ENCODE measurements at regions not wholly inside any gene's neighbourhood (a gene's known extent, or its start where the extent isn't known, plus 50 kb on each side); places are given as distances from the start of the nearest gene placed in this dataset.

DNA sequence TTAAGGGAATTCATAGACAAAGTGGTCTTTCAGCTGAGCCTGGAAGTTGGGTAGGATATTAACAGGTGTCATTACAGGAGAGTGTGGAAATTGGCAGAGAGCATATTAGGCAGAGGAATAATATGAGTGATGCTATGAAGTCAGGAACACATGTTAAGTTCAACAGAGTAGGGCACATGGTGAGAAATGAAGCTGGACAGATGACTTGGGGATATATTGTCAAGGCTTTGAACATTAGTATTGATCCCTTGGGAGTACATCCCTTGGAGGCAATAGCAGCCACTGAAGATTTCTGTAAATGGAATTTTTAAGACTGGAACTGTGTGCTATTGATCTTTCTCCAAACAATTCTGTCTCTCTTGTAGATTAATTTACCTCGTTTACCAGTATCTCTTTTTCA, 170.7 kb downstream of the SCG2 start:
- DNase-seq (ENCODE audit: low read depth in 2 of 2), result no peak

DNA sequence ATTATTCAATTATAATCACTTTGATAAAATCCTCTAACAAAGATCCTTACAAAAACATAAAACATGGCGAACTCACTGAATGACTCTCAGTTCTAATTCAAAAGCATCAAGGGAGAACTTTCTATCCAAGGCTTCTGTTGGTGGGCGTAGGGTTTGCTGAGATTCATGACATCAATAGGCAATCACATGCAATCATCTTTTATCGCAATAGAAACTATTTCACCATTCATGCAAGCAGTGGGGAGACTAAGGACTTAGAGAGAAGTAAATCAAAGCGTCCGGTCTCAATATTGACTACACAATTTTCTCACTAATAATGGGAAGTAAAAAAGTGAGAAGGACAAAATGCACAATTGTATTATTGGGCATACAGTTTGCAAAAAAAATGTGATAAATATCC, 168.7 kb downstream of the SCG2 start:
- H3K4me1 ChIP-seq (ENCODE audit: control insufficient read depth, extremely low read depth, insufficient read depth, low read length), result no peaks in the 10 kb centered on the region
- no peaks in the 10 kb centered on the region for H4K20me1 ChIP-seq (ENCODE audit: control insufficient read depth, extremely low read depth, insufficient read depth, low read length)
- no peaks in the 10 kb centered on the region for H3K36me3 ChIP-seq (ENCODE audit: control insufficient read depth, insufficient read depth, low read length)

More for the DNA sequence above, 170.7 kb downstream of the SCG2 start:
- no peaks in the 10 kb centered on the region for H4K20me1 ChIP-seq (ENCODE audit: control insufficient read depth, extremely low read depth, insufficient read depth, low read length)
- H3K9ac ChIP-seq (ENCODE audit: insufficient read depth, low read length), result no peak overlapping the region
- no peaks in the 10 kb centered on the region for H3K79me2 ChIP-seq (ENCODE audit: control insufficient read depth, insufficient read depth, low read length)
- no peak overlapping the region for H2AFZ ChIP-seq (ENCODE audit: low read length)
- H3K4me3 ChIP-seq (replicated peaks in 1 of 4; ENCODE audit: control extremely low read depth in 1 of 4, insufficient read depth in 1 of 4, low read depth in 3 of 4, low read length in 4 of 4), result no peak overlapping the region
- H3K36me3 ChIP-seq (ENCODE audit: control insufficient read depth, insufficient read depth, low read length), result no peaks in the 10 kb centered on the region
- no peak overlapping the region for H3K4me2 ChIP-seq (ENCODE audit: extremely low read depth, insufficient read depth, low read length)
- H3K27me3 ChIP-seq (ENCODE audit: control insufficient read depth, insufficient read depth, low read length), result no peaks in the 10 kb centered on the region
- H3K27ac ChIP-seq (ENCODE audit: insufficient read depth, low read length), result no peak overlapping the region
- H3K4me1 ChIP-seq (ENCODE audit: control insufficient read depth, extremely low read depth, insufficient read depth, low read length), result no peaks in the 10 kb centered on the region
- TF ChIP-seq, protein P1, sequence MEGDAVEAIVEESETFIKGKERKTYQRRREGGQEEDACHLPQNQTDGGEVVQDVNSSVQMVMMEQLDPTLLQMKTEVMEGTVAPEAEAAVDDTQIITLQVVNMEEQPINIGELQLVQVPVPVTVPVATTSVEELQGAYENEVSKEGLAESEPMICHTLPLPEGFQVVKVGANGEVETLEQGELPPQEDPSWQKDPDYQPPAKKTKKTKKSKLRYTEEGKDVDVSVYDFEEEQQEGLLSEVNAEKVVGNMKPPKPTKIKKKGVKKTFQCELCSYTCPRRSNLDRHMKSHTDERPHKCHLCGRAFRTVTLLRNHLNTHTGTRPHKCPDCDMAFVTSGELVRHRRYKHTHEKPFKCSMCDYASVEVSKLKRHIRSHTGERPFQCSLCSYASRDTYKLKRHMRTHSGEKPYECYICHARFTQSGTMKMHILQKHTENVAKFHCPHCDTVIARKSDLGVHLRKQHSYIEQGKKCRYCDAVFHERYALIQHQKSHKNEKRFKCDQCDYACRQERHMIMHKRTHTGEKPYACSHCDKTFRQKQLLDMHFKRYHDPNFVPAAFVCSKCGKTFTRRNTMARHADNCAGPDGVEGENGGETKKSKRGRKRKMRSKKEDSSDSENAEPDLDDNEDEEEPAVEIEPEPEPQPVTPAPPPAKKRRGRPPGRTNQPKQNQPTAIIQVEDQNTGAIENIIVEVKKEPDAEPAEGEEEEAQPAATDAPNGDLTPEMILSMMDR (conservative IDR thresholded peaks at IDR 0.05 in 1 of 2, IDR thresholded peaks at IDR 0.05 in 1 of 2; ENCODE audit: low read depth in 1 of 2, low read length in 2 of 2), result no peak
- no peak for TF ChIP-seq EZH2 (IDR thresholded peaks at IDR 0.05; ENCODE audit: low read length, missing control alignments)
- H3K9me3 ChIP-seq (ENCODE audit: control insufficient read depth, insufficient read depth, low read depth, low read length), result no peaks in the 10 kb centered on the region

DNA sequence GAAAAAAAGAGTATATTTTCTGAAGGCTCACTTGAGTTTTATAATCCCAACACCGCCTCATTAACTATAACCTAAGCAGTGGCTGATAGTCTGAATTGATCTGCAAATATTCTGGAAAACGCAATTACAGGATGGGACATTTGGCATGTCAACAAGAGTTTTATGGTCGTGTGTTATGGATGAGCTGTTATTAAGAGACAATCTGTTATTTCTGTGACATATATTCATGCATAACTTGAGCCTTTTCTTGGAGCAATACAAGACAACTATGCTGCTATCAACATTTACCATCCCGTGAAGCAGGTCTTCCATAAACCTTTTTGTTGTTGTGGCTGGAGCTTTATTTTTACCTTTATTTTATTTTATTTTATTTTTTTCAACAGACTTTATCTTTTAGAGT, 164.4 kb downstream of the SCG2 start:
- Histone ChIP-seq H3K9ac (ENCODE audit: insufficient read depth, low read length) (no peak overlapping the region), H4K20me1 (ENCODE audit: control insufficient read depth, extremely low read depth, insufficient read depth, low read length) (no peaks in the 10 kb centered on the region), H3K27me3 (ENCODE audit: control insufficient read depth, insufficient read depth, low read length) (no peaks in the 10 kb centered on the region), H3K4me3 (replicated peaks in 1 of 4; ENCODE audit: control extremely low read depth in 1 of 4, insufficient read depth in 1 of 4, low read depth in 3 of 4, low read length in 4 of 4) (no peak overlapping the region), H3K9me3 (ENCODE audit: control insufficient read depth, insufficient read depth, low read depth, low read length) (no peaks in the 10 kb centered on the region), H3K4me1 (ENCODE audit: control insufficient read depth, extremely low read depth, insufficient read depth, low read length) (no peaks in the 10 kb centered on the region), H3K27ac (ENCODE audit: insufficient read depth, low read length) (no peak overlapping the region), H2AFZ (ENCODE audit: low read length) (no peak overlapping the region), H3K4me2 (ENCODE audit: extremely low read depth, insufficient read depth, low read length) (no peak overlapping the region), H3K36me3 (ENCODE audit: control insufficient read depth, insufficient read depth, low read length) (no peaks in the 10 kb centered on the region), H3K79me2 (ENCODE audit: control insufficient read depth, insufficient read depth, low read length) (no peaks in the 10 kb centered on the region)
- TF ChIP-seq, protein P1 (conservative IDR thresholded peaks at IDR 0.05 in 1 of 2, IDR thresholded peaks at IDR 0.05 in 1 of 2; ENCODE audit: low read depth in 1 of 2, low read length in 2 of 2), result no peak
- TF ChIP-seq EZH2 (IDR thresholded peaks at IDR 0.05; ENCODE audit: low read length, missing control alignments), result no peak
- DNase-seq (ENCODE audit: low read depth in 2 of 2), result no peak

More for the DNA sequence above, 168.7 kb downstream of the SCG2 start:
- Histone ChIP-seq H3K9me3 (ENCODE audit: control insufficient read depth, insufficient read depth, low read depth, low read length) (no peaks in the 10 kb centered on the region), H2AFZ (ENCODE audit: low read length) (no peak overlapping the region), H3K9ac (ENCODE audit: insufficient read depth, low read length) (no peak overlapping the region), H3K4me2 (ENCODE audit: extremely low read depth, insufficient read depth, low read length) (no peak overlapping the region), H3K79me2 (ENCODE audit: control insufficient read depth, insufficient read depth, low read length) (no peaks in the 10 kb centered on the region), H3K4me3 (replicated peaks in 1 of 4; ENCODE audit: control extremely low read depth in 1 of 4, insufficient read depth in 1 of 4, low read depth in 3 of 4, low read length in 4 of 4) (no peak overlapping the region), H3K27ac (ENCODE audit: insufficient read depth, low read length) (no peak overlapping the region), H3K27me3 (ENCODE audit: control insufficient read depth, insufficient read depth, low read length) (no peaks in the 10 kb centered on the region)
- TF ChIP-seq, protein P1 (conservative IDR thresholded peaks at IDR 0.05 in 1 of 2, IDR thresholded peaks at IDR 0.05 in 1 of 2; ENCODE audit: low read depth in 1 of 2, low read length in 2 of 2), result no peak
- no peak for TF ChIP-seq EZH2 (IDR thresholded peaks at IDR 0.05; ENCODE audit: low read length, missing control alignments)
- DNase-seq (ENCODE audit: low read depth in 2 of 2), result no peak

Measured in fibroblast of lung (primary cell).